Spleen (tissue), 11 donors: ENCODE measurements at regions not wholly inside any gene's neighbourhood (a gene's known extent, or its start where the extent isn't known, plus 50 kb on each side); places are given as distances from the start of the nearest gene placed in this dataset.

Experiments
- DNase-seq: peaks from one replicate; pipeline ENCODE4 v3.0.0-alpha.2; 2020
- H3K27ac ChIP-seq, 8 donors: fragments of 200-600 bp; sonication (generic) in 7 of 8; 1 replicate in 4 of 8; 2 replicates in 4 of 8; pipeline versions ENCODE4 v1.5.0 to v1.8.0; 2016 to 2021; ENCODE audit warnings: inconsistent platforms in 4 of 8, mild to moderate bottlenecking in 4 of 8, moderate library complexity in 1 of 8
- H3K27me3 ChIP-seq, 7 donors: fragments of 200-600 bp; sonication (generic) in 6 of 7; replicated peaks in 1 of 7; 1 replicate in 4 of 7; 2 replicates in 3 of 7; pipeline versions ENCODE4 v1.5.0 to v1.8.0; 2016 to 2021; ENCODE audit warnings: inconsistent platforms in 3 of 7, mild to moderate bottlenecking in 1 of 7
- H3K36me3 ChIP-seq, 6 donors: fragments of 200-600 bp; sonication (generic) in 5 of 6; 1 replicate in 4 of 6; 2 replicates in 2 of 6; pipeline versions ENCODE4 v1.5.0 to v1.8.0; 2016 to 2021; ENCODE audit warnings: inconsistent platforms in 2 of 6
- H3K4me1 ChIP-seq, 6 donors: fragments of 200-600 bp; sonication (generic) in 5 of 6; 1 replicate in 3 of 6; 2 replicates in 3 of 6; pipeline versions ENCODE4 v1.5.0 to v1.8.0; 2016 to 2021; ENCODE audit warnings: inconsistent platforms in 3 of 6
- H3K4me3 ChIP-seq, 8 donors: fragments of 200-600 bp; sonication (generic) in 7 of 8; 1 replicate in 4 of 8; 2 replicates in 4 of 8; pipeline versions ENCODE4 v1.5.0 to v1.8.0; 2016 to 2021; ENCODE audit warnings: inconsistent platforms in 4 of 8, mild to moderate bottlenecking in 4 of 8, moderate library complexity in 2 of 8
- H3K9me3 ChIP-seq, 8 donors: fragments of 200-600 bp; sonication (generic) in 7 of 8; 1 replicate in 4 of 8; 2 replicates in 4 of 8; pipeline versions ENCODE4 v1.5.0 to v1.8.0; 2016 to 2021; ENCODE audit warnings: inconsistent platforms in 4 of 8
- CTCF ChIP-seq, 11 experiments: fragments of 200-600 bp in 7 of 11; fragments of 450-650 bp in 4 of 11; sonication (generic) in 4 of 11; IDR thresholded peaks in 8 of 11; conservative IDR thresholded peaks in 3 of 11; 1 replicate in 7 of 11; 2 replicates in 4 of 11; pipeline versions ENCODE4 v1.4.0 to v1.8.0; 2016 to 2021; ENCODE audit warnings: antibody characterized with exemption in 11 of 11, inconsistent platforms in 4 of 11, mild to moderate bottlenecking in 1 of 11
- POLR2A ChIP-seq, 3 donors: fragments of 450-650 bp; IDR thresholded peaks; one replicate each; pipeline ENCODE4 v1.5.1; 2017; ENCODE audit warnings: antibody characterized with exemption in 3 of 3, mild to moderate bottlenecking in 1 of 3
- POLR2AphosphoS5 ChIP-seq, 3 donors: sonication (generic); formaldehyde crosslinking; IDR thresholded peaks; one replicate each; pipeline ENCODE4 v1.5.1; 2017; ENCODE audit warnings: antibody characterized with exemption in 3 of 3
- WGBS, 5 donors: extraction: QIAGEN DNeasy Blood & Tissue Kit in 3 of 5; methylation state at CpG; one replicate each; pipeline versions ENCODE4 v1.1.5 to v1.1.7; 2013 to 2018; 5-methylcytosine and 5-hydroxymethylcytosine counted together
- intact Hi-C: fragments of 100-400 bp; cut with DNase I; formaldehyde crosslinking; loops from one replicate; pipeline ENCODE4 v1.15.0; 2023; ENCODE audit warnings: low total_unique reads
- donor health status: healthy with polysubstance abuse.
- donor health status: DM: no; HTN: no; CAD: no; lungs with moderate emphysema.
- donor health status: DM: no; HTN: no; CAD: no.
- donor health status: Bipolar disorder and iron deficiency.
- donor health status: healthy.
- donor health status: DM: no; HTN: no; CAD: no.
- donor health status: DM: yes; HTN: yes; CAD: no.

- H3K4me1 ChIP-seq = no peaks in the 10 kb centered on the region
- H3K27ac ChIP-seq = no peak overlapping the region
- DNase-seq = no peak
- 27 to 38% (median 35%) methylated on average over 4 of the region's 4 CpGs for WGBS, 5 donors
- no peaks in the 10 kb centered on the region for H3K27me3 ChIP-seq
- H3K9me3 ChIP-seq = peaks cover 0 to 35% (median 22%) of the 10 kb centered on the region in 8 donors
- intact Hi-C loops = no loop called here
- no peaks in the 10 kb centered on the region for H3K36me3 ChIP-seq
- H3K4me3 ChIP-seq = no peak overlapping the region
- no peak for TF ChIP-seq CTCF (IDR thresholded peaks at IDR 0.05 in 8 of 11, conservative IDR thresholded peaks at IDR 0.05 in 3 of 11)
- no peak for TF ChIP-seq POLR2AphosphoS5 (IDR thresholded peaks at IDR 0.05)
- TF ChIP-seq POLR2A (IDR thresholded peaks at IDR 0.05) = no peak
These were observed 862.2 kb upstream of the DDX18 start for GRCh38 chr2:116952254-116952653.

- Histone ChIP-seq H3K36me3 (no peaks in the 10 kb centered on the region), H3K27ac (no peak overlapping the region), H3K4me1 (no peaks in the 10 kb centered on the region), H3K9me3 (peaks cover 0 to 43% (median 29%) of the 10 kb centered on the region in 8 donors), H3K4me3 (no peak overlapping the region), H3K27me3 (no peaks in the 10 kb centered on the region)
- no peak for DNase-seq
- TF ChIP-seq POLR2A (IDR thresholded peaks at IDR 0.05) = no peak
- no peak for TF ChIP-seq POLR2AphosphoS5 (IDR thresholded peaks at IDR 0.05)
- TF ChIP-seq CTCF (IDR thresholded peaks at IDR 0.05 in 8 of 11, conservative IDR thresholded peaks at IDR 0.05 in 3 of 11) = no peak
- intact Hi-C loops = no loop called here
- WGBS, 5 donors = 61 to 85% (median 80%) methylated on average over 2 of the region's 2 CpGs
These were observed 858.8 kb upstream of the DDX18 start for GRCh38 chr2:116955646-116956045.

- 91 to 98% (median 93%) methylated on average over 3 of the region's 3 CpGs for WGBS, 5 donors
- Histone ChIP-seq H3K36me3 (no peaks in the 10 kb centered on the region), H3K9me3 (peaks cover 0 to 30% (median 14%) of the 10 kb centered on the region in 8 donors), H3K27me3 (no peaks in the 10 kb centered on the region), H3K27ac (no peak overlapping the region), H3K4me3 (no peak overlapping the region), H3K4me1 (no peaks in the 10 kb centered on the region)
- no peak for DNase-seq
- intact Hi-C loops = no loop called here
- TF ChIP-seq POLR2A (IDR thresholded peaks at IDR 0.05) (no peak), POLR2AphosphoS5 (IDR thresholded peaks at IDR 0.05) (no peak), CTCF (IDR thresholded peaks at IDR 0.05 in 8 of 11, conservative IDR thresholded peaks at IDR 0.05 in 3 of 11) (no peak)
These were observed 838.9 kb upstream of the DDX18 start for GRCh38 chr2:116975608-116976007.

- peaks cover 0 to 58% (median 45%) of the 10 kb centered on the region in 8 donors for H3K9me3 ChIP-seq
- intact Hi-C loops = no loop called here
- 74 to 94% (median 89%) methylated on average over 2 of the region's 2 CpGs for WGBS, 5 donors
These were observed 834.4 kb upstream of the DDX18 start for GRCh38 chr2:116979916-116980764.

More at GRCh38 chr2:116979916-116980764, 834.4 kb upstream of the DDX18 start:
- Histone ChIP-seq H3K27ac (no peak overlapping the region), H3K4me3 (no peak overlapping the region), H3K4me1 (no peaks in the 10 kb centered on the region), H3K27me3 (no peaks in the 10 kb centered on the region), H3K36me3 (no peaks in the 10 kb centered on the region)
- DNase-seq = no peak
- TF ChIP-seq CTCF (IDR thresholded peaks at IDR 0.05 in 8 of 11, conservative IDR thresholded peaks at IDR 0.05 in 3 of 11) (no peak), POLR2AphosphoS5 (IDR thresholded peaks at IDR 0.05) (no peak), POLR2A (IDR thresholded peaks at IDR 0.05) (no peak)
